ENCODE measurements at regions not wholly inside any gene's neighbourhood (a gene's known extent, or its start where the extent isn't known, plus 50 kb on each side); places are given as distances from the start of the nearest gene placed in this dataset.

- DNase-seq (ENCODE audit: low read depth, low spot score), result no peak
These were observed 1083.4 kb upstream of the C9orf72 start for GRCh38 chr9:28656727-28657126.

More at GRCh38 chr9:28656727-28657126, 1083.4 kb upstream of the C9orf72 start:
- Histone ChIP-seq H3K79me2 (ENCODE audit: insufficient read depth, low read length) (no peaks in the 10 kb centered on the region), H3K36me3 (ENCODE audit: control insufficient read depth in 1 of 2, insufficient read depth in 2 of 2, low read length in 2 of 2) (no peaks in the 10 kb centered on the region), H3K9ac (ENCODE audit: low read length) (no peak overlapping the region), H3K4me1 (ENCODE audit: control insufficient read depth in 1 of 2, insufficient read depth in 2 of 2, low read length in 2 of 2) (no peaks in the 10 kb centered on the region), H3K27ac (ENCODE audit: low read depth, low read length) (no peak overlapping the region), H3K9me2 (ENCODE audit: insufficient read depth) (no peaks in the 10 kb centered on the region), H3K27me3 (ENCODE audit: insufficient read depth, low read length) (no peaks in the 10 kb centered on the region), H2AFZ (ENCODE audit: low read depth, low read length, poor library complexity, severe bottlenecking) (no peak overlapping the region), H4K20me1 (ENCODE audit: insufficient read depth) (no peaks in the 10 kb centered on the region; the same call in 1 of the 2 replicates), H3K4me2 (ENCODE audit: low read length) (no peak overlapping the region), H3K4me3 (replicated peaks in 1 of 2; ENCODE audit: low read depth in 1 of 2, low read length in 2 of 2) (no peak overlapping the region), H3K9me3 (ENCODE audit: control insufficient read depth in 1 of 2, insufficient read depth in 1 of 2, low read depth in 1 of 2, low read length in 2 of 2) (no peaks in the 10 kb centered on the region)
- no peak for ATAC-seq
- POLR2A ChIA-PET, result no interaction called here
- TF ChIP-seq, protein P1, sequence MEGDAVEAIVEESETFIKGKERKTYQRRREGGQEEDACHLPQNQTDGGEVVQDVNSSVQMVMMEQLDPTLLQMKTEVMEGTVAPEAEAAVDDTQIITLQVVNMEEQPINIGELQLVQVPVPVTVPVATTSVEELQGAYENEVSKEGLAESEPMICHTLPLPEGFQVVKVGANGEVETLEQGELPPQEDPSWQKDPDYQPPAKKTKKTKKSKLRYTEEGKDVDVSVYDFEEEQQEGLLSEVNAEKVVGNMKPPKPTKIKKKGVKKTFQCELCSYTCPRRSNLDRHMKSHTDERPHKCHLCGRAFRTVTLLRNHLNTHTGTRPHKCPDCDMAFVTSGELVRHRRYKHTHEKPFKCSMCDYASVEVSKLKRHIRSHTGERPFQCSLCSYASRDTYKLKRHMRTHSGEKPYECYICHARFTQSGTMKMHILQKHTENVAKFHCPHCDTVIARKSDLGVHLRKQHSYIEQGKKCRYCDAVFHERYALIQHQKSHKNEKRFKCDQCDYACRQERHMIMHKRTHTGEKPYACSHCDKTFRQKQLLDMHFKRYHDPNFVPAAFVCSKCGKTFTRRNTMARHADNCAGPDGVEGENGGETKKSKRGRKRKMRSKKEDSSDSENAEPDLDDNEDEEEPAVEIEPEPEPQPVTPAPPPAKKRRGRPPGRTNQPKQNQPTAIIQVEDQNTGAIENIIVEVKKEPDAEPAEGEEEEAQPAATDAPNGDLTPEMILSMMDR (IDR thresholded peaks at IDR 0.05 in 2 of 3, conservative IDR thresholded peaks at IDR 0.05 in 1 of 3; ENCODE audit: borderline replicate concordance in 1 of 3, insufficient read depth in 1 of 3, low read depth in 2 of 3, low read length in 2 of 3), result no peak
- TF ChIP-seq SRF (IDR thresholded peaks at IDR 0.05; ENCODE audit: low read depth), result no peak
- TF ChIP-seq, protein P2, sequence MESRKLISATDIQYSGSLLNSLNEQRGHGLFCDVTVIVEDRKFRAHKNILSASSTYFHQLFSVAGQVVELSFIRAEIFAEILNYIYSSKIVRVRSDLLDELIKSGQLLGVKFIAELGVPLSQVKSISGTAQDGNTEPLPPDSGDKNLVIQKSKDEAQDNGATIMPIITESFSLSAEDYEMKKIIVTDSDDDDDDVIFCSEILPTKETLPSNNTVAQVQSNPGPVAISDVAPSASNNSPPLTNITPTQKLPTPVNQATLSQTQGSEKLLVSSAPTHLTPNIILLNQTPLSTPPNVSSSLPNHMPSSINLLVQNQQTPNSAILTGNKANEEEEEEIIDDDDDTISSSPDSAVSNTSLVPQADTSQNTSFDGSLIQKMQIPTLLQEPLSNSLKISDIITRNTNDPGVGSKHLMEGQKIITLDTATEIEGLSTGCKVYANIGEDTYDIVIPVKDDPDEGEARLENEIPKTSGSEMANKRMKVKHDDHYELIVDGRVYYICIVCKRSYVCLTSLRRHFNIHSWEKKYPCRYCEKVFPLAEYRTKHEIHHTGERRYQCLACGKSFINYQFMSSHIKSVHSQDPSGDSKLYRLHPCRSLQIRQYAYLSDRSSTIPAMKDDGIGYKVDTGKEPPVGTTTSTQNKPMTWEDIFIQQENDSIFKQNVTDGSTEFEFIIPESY (IDR thresholded peaks at IDR 0.05; ENCODE audit: extremely low read depth, insufficient replicate concordance, low read length), result no peak
- no peak for TF ChIP-seq JUND (IDR thresholded peaks at IDR 0.05)
- no peak for TF ChIP-seq RAD21 (IDR thresholded peaks at IDR 0.05; ENCODE audit: low read depth)
- TF ChIP-seq EZH2 (IDR thresholded peaks at IDR 0.05), result no peak
- no peak for TF ChIP-seq TCF7L2 (IDR thresholded peaks at IDR 0.05; ENCODE audit: borderline replicate concordance, extremely low read depth, insufficient read depth, insufficient read length)
- TF ChIP-seq MAX (IDR thresholded peaks at IDR 0.05), result no peak
- no TSS peak for BruUV-seq (replicated peaks)
- RAD21 ChIA-PET (ENCODE audit: low non-redundant PET in 1 of 2, low total read pairs in 2 of 2, uncharacterized antibody in 2 of 2, unreplicated experiment in 2 of 2), result no interaction called here
- CTCF ChIA-PET, result no interaction called here
- intact Hi-C loops (cut with micrococcal nuclease), result no loop called here
